NCI-H2171 (cell line): ENCODE measurements at regions not wholly inside any gene's neighbourhood (a gene's known extent, or its start where the extent isn't known, plus 50 kb on each side); places are given as distances from the start of the nearest gene placed in this dataset.

ENCODE experiments used
- DNase-seq: peaks from one replicate; lab custom pipeline; 2025; lab: John Stamatoyannopoulos, UW

GRCh38 chr6:8589941-8590729, 154.8 kb upstream of the SLC35B3 start:
- no peak for DNase-seq

- no peak for DNase-seq
Measured at GRCh38 chr6:8588176-8588575, 152.8 kb upstream of the SLC35B3 start.

GRCh38 chr6:8583291-8583690, 147.9 kb upstream of the SLC35B3 start:
- DNase-seq, result no peak

GRCh38 chr6:8579372-8579771, 144.0 kb upstream of the SLC35B3 start:
- DNase-seq, result no peak

GRCh38 chr6:8578006-8578405, 142.7 kb upstream of the SLC35B3 start:
- no peak for DNase-seq

- no peak for DNase-seq
Measured at GRCh38 chr6:8574749-8575468, 139.6 kb upstream of the SLC35B3 start.

GRCh38 chr6:8574311-8574710, 139.0 kb upstream of the SLC35B3 start:
- DNase-seq, result no peak

- no peak for DNase-seq
Measured at GRCh38 chr6:8570256-8570920, 135.0 kb upstream of the SLC35B3 start.

GRCh38 chr6:8562125-8562524, 126.8 kb upstream of the SLC35B3 start:
- no peak for DNase-seq

- no peak for DNase-seq
Measured at GRCh38 chr6:8558953-8559352, 123.6 kb upstream of the SLC35B3 start.

GRCh38 chr6:8557014-8557748, 121.8 kb upstream of the SLC35B3 start:
- no peak for DNase-seq

- DNase-seq, result no peak
Measured at GRCh38 chr6:8556370-8557013, 121.1 kb upstream of the SLC35B3 start.

- DNase-seq, result no peak
Measured at GRCh38 chr6:8551993-8552392, 116.6 kb upstream of the SLC35B3 start.

- no peak for DNase-seq
Measured at GRCh38 chr6:8551386-8551785, 116.0 kb upstream of the SLC35B3 start.

- DNase-seq, result no peak
Measured at GRCh38 chr6:8549074-8549790, 113.9 kb upstream of the SLC35B3 start.

GRCh38 chr6:8546496-8546895, 111.2 kb upstream of the SLC35B3 start:
- DNase-seq, result no peak

GRCh38 chr6:8545336-8545735, 110.0 kb upstream of the SLC35B3 start:
- DNase-seq, result no peak

GRCh38 chr6:8543714-8544113, 108.4 kb upstream of the SLC35B3 start:
- DNase-seq, result no peak

- no peak for DNase-seq
Measured at GRCh38 chr6:8539453-8539852, 104.1 kb upstream of the SLC35B3 start.

- DNase-seq, result no peak
Measured at GRCh38 chr6:8536122-8536521, 100.8 kb upstream of the SLC35B3 start.

GRCh38 chr6:8535519-8535918, 100.2 kb upstream of the SLC35B3 start:
- DNase-seq, result no peak
